K562 (cell line): ENCODE measurements at regions not wholly inside any gene's neighbourhood (a gene's known extent, or its start where the extent isn't known, plus 50 kb on each side); places are given as distances from the start of the nearest gene placed in this dataset.

Source experiments
- ATAC-seq: fragments of 200-7000 bp; cut with Tn5 transposase; 3 replicates; pipeline ENCODE4 v1.9.1; 2020; ENCODE audit warnings: moderate library complexity
- BruUV-seq: library from RNA; stranded (reverse); fragments of 400-500 nt; replicated peaks from 2 replicates; lab custom pipeline; 2021; lab: Mats Ljungman, UMichigan
- CTCF ChIA-PET: fragments of 300-600 bp; formaldehyde crosslinking; extraction: SDS; loops from one replicate; lab custom pipeline; 2021; ENCODE audit warnings: low intra/inter-chr PET ratio; lab: Yijun Ruan, JAX
- POLR2A ChIA-PET: fragments of 300-600, 350-650 bp; sonication (Branson Sonifier 250); formaldehyde crosslinking; extraction: SDS; loops from one replicate; lab custom pipeline; 2021; ENCODE audit warnings: antibody characterized with exemption, inconsistent platforms; lab: Yijun Ruan, JAX
- DNase-seq, 4 experiments: peaks; one replicate each; pipeline versions ENCODE4 v3.0.0 to v3.0.0-alpha.2; 2011 to 2018; ENCODE audit warnings: low spot score in 3 of 4, mixed read lengths in 3 of 4; ENCODE audit errors: extremely low read depth in 1 of 4
- FAIRE-seq: peaks from 2 replicates; lab custom pipeline; 2011; peaks lifted over from hg19 to GRCh38; lab: Jason Lieb, UNC
- H2AFZ ChIP-seq: 2 replicates; pipeline ENCODE4 v1.6.0; 2011; ENCODE audit warnings: low read depth, low read length, control low read depth, inconsistent platforms
- H3K27ac ChIP-seq: fragments of 200-600 bp; 3 replicates; pipeline ENCODE4 v1.8.0; 2011; ENCODE audit warnings: low read depth, mild to moderate bottlenecking, control low read depth, inconsistent platforms, low read length, moderate library complexity, mixed read lengths; ENCODE audit errors: extremely low read depth
- H3K27me3 ChIP-seq, 2 experiments: fragments of 300-600 bp in 1 of 2; 2 replicates in 1 of 2; 3 replicates in 1 of 2; pipeline versions ENCODE4 v1.6.0 to v1.8.0; 2011; ENCODE audit warnings: inconsistent platforms in 2 of 2, low read length in 2 of 2, mild to moderate bottlenecking in 1 of 2, mixed read lengths in 1 of 2, moderate library complexity in 1 of 2; ENCODE audit not compliant: control insufficient read depth in 2 of 2, insufficient read depth in 2 of 2
- H3K36me3 ChIP-seq: fragments of 300-600 bp; 3 replicates; pipeline ENCODE4 v1.8.0; 2011; ENCODE audit warnings: mild to moderate bottlenecking, low read length, inconsistent platforms; ENCODE audit not compliant: control insufficient read depth, insufficient read depth
- H3K4me1 ChIP-seq, 2 experiments: fragments of 200-600 bp in 1 of 2; replicated peaks in 1 of 2; 2 replicates in 1 of 2; 3 replicates in 1 of 2; pipeline versions ENCODE4 v1.5.1 to v1.8.0; 2011; ENCODE audit warnings: inconsistent platforms in 2 of 2, low read length in 2 of 2, mild to moderate bottlenecking in 1 of 2, mixed read lengths in 1 of 2, moderate library complexity in 1 of 2; ENCODE audit not compliant: control insufficient read depth in 2 of 2, insufficient read depth in 2 of 2
- H3K4me2 ChIP-seq: 2 replicates; pipeline ENCODE4 v1.6.1; 2011; ENCODE audit warnings: low read length, control low read depth, inconsistent platforms, mixed read lengths; ENCODE audit not compliant: insufficient read depth
- H3K4me3 ChIP-seq: fragments of 200-600 bp; sonication (generic), shearing (Covaris generic); 2 replicates; pipeline ENCODE4 v1.5.1; 2016; ENCODE audit warnings: control low read depth, inconsistent platforms
- H3K79me2 ChIP-seq: fragments of 200-600 bp; 3 replicates; pipeline ENCODE4 v1.8.0; 2011; ENCODE audit warnings: low read length, inconsistent platforms; ENCODE audit not compliant: control insufficient read depth, insufficient read depth
- H3K9ac ChIP-seq, 2 experiments: 2 replicates each; pipeline versions ENCODE4 v1.6.0 to v1.6.1; 2011; ENCODE audit warnings: low read depth in 2 of 2, low read length in 2 of 2, control low read depth in 1 of 2, inconsistent platforms in 1 of 2, mild to moderate bottlenecking in 1 of 2, mixed read lengths in 1 of 2; ENCODE audit not compliant: insufficient read depth in 1 of 2
- H3K9me1 ChIP-seq: one replicate; pipeline ENCODE4 v1.6.0; 2011; ENCODE audit warnings: inconsistent platforms, mild to moderate bottlenecking, low read length, moderate library complexity; ENCODE audit not compliant: control insufficient read depth, insufficient read depth
- H3K9me3 ChIP-seq: replicated peaks from 2 replicates; pipeline ENCODE4 v1.5.1; 2011; ENCODE audit warnings: low read depth, low read length, inconsistent platforms; ENCODE audit not compliant: control insufficient read depth, insufficient read depth
- H4K20me1 ChIP-seq: replicated peaks from 2 replicates; pipeline ENCODE4 v1.6.1; 2011; ENCODE audit warnings: low read length, inconsistent platforms, mixed read lengths; ENCODE audit not compliant: control insufficient read depth, insufficient read depth
- GATAD2A ChIP-seq: fragments of 450-650 bp; IDR thresholded peaks from 2 replicates; pipeline ENCODE4 v1.6.1; 2017
- MAFG ChIP-seq: fragments of 450-650 bp; conservative IDR thresholded peaks from 2 replicates; pipeline ENCODE4 v1.6.1; 2016; ENCODE audit warnings: missing genetic modification characterization, missing compliant biosample characterization
- MCM5 ChIP-seq: fragments of 450-650 bp; IDR thresholded peaks from 2 replicates; pipeline ENCODE4 v1.6.1; 2016; ENCODE audit warnings: low read depth
- SMARCA4 ChIP-seq: fragments of 450-650 bp; IDR thresholded peaks from 2 replicates; pipeline ENCODE4 v1.6.1; 2016
- SPI1 ChIP-seq: IDR thresholded peaks from 2 replicates; pipeline ENCODE4 v1.6.1; 2011; ENCODE audit warnings: low read depth, low read length, control low read depth, borderline replicate concordance
- TCF3 ChIP-seq: sonication (generic); formaldehyde crosslinking; IDR thresholded peaks from 2 replicates; pipeline ENCODE4 v1.4.0; 2020; ENCODE audit warnings: mild to moderate bottlenecking, missing genetic modification reagents
- ZFPM2 ChIP-seq: fragments of 250-450 bp; sonication (Bioruptor Pico); IDR thresholded peaks from 2 replicates; pipeline ENCODE4 v1.5.1; 2022; ENCODE audit warnings: mild to moderate bottlenecking
- ZNF79 ChIP-seq: fragments of 250-450 bp; sonication (Bioruptor Pico); IDR thresholded peaks from 2 replicates; pipeline ENCODE4 v1.4.0; 2020; ENCODE audit warnings: low read depth, mild to moderate bottlenecking, moderate library complexity
- ZSCAN29 ChIP-seq: fragments of 450-650 bp; IDR thresholded peaks from 2 replicates; pipeline ENCODE4 v1.6.1; 2017
- WGBS: fragments of 100-300 bp; shearing (Covaris generic); methylation state at CpG from one replicate; pipeline ENCODE4 v1.1.6; 2016; ENCODE audit warnings: low coverage, mixed read lengths; ENCODE audit not compliant: insufficient coverage; ENCODE audit errors: missing lambda C conversion rate; 5-methylcytosine and 5-hydroxymethylcytosine counted together
- in situ Hi-C: fragments of 300-500 bp; cut with MboI; formaldehyde crosslinking; loops from 4 replicates; pipeline ENCODE4 v1.15.0; 2018; ENCODE audit warnings: inconsistent platforms, mixed read lengths
- intact Hi-C: fragments of 100-400 bp; cut with micrococcal nuclease; formaldehyde crosslinking; loops from 2 replicates; pipeline ENCODE4 v1.14.2; 2022
- TF ChIP-seq, protein P1 (sequence below): fragments of 200-600 bp; sonication (generic); IDR thresholded peaks from one replicate; pipeline ENCODE4 v1.6.1; 2012; ENCODE audit warnings: mild to moderate bottlenecking, low read depth, low read length, inconsistent platforms
- TF ChIP-seq, protein P2 (sequence below): fragments of 450-650 bp; IDR thresholded peaks from one replicate; pipeline ENCODE4 v1.6.1; 2018; ENCODE audit warnings: mild to moderate bottlenecking, moderate library complexity; ENCODE audit not compliant: partially characterized antibody

DNA sequence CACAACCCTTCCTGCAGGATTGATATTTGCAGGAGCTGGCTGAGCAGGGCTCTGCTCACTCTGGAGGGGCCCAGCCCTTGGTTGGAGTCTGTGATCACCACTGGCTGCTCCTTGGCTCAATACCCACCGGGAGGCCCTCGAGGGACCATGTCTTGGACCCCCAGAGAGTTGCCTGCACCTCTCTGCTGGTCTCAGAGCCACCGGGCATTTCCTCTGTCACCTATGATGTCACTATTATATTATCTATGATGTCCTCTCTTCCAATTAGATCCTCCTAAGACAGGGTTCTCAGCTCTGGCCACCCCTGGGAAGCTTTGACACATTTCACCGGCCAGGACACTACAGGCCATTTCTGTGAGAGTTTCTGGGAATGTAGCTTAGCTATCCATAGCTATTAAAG lies 113.1 kb downstream of the PDCL3 start:
- DNase-seq: no peak
- H2AFZ ChIP-seq: no peak overlapping the region
- ChIA-PET CTCF (no interaction called here), POLR2A (no interaction called here)
- no peak for FAIRE-seq
- in situ Hi-C loops (no loop called here), intact Hi-C loops (no loop called here)
- H3K4me3 ChIP-seq: no peak overlapping the region
- H4K20me1 ChIP-seq: no peaks in the 10 kb centered on the region; the same call in 1 of the 2 replicates
- ATAC-seq: no peak
- no peaks in the 10 kb centered on the region for H3K9me1 ChIP-seq
- H3K27ac ChIP-seq: no peak overlapping the region
- H3K79me2 ChIP-seq: no peaks in the 10 kb centered on the region
- H3K9ac ChIP-seq: no peak overlapping the region
- no TSS peak for BruUV-seq
- 0% methylated on average over 4 of the region's 4 CpGs for WGBS
- no peaks in the 10 kb centered on the region for H3K36me3 ChIP-seq
- no peaks in the 10 kb centered on the region for H3K4me1 ChIP-seq
- H3K4me2 ChIP-seq: no peak overlapping the region
- peaks cover 18 to 76% of the 10 kb centered on the region in 2 experiments for H3K27me3 ChIP-seq
- no peaks in the 10 kb centered on the region for H3K9me3 ChIP-seq
- TF ChIP-seq, protein P1, sequence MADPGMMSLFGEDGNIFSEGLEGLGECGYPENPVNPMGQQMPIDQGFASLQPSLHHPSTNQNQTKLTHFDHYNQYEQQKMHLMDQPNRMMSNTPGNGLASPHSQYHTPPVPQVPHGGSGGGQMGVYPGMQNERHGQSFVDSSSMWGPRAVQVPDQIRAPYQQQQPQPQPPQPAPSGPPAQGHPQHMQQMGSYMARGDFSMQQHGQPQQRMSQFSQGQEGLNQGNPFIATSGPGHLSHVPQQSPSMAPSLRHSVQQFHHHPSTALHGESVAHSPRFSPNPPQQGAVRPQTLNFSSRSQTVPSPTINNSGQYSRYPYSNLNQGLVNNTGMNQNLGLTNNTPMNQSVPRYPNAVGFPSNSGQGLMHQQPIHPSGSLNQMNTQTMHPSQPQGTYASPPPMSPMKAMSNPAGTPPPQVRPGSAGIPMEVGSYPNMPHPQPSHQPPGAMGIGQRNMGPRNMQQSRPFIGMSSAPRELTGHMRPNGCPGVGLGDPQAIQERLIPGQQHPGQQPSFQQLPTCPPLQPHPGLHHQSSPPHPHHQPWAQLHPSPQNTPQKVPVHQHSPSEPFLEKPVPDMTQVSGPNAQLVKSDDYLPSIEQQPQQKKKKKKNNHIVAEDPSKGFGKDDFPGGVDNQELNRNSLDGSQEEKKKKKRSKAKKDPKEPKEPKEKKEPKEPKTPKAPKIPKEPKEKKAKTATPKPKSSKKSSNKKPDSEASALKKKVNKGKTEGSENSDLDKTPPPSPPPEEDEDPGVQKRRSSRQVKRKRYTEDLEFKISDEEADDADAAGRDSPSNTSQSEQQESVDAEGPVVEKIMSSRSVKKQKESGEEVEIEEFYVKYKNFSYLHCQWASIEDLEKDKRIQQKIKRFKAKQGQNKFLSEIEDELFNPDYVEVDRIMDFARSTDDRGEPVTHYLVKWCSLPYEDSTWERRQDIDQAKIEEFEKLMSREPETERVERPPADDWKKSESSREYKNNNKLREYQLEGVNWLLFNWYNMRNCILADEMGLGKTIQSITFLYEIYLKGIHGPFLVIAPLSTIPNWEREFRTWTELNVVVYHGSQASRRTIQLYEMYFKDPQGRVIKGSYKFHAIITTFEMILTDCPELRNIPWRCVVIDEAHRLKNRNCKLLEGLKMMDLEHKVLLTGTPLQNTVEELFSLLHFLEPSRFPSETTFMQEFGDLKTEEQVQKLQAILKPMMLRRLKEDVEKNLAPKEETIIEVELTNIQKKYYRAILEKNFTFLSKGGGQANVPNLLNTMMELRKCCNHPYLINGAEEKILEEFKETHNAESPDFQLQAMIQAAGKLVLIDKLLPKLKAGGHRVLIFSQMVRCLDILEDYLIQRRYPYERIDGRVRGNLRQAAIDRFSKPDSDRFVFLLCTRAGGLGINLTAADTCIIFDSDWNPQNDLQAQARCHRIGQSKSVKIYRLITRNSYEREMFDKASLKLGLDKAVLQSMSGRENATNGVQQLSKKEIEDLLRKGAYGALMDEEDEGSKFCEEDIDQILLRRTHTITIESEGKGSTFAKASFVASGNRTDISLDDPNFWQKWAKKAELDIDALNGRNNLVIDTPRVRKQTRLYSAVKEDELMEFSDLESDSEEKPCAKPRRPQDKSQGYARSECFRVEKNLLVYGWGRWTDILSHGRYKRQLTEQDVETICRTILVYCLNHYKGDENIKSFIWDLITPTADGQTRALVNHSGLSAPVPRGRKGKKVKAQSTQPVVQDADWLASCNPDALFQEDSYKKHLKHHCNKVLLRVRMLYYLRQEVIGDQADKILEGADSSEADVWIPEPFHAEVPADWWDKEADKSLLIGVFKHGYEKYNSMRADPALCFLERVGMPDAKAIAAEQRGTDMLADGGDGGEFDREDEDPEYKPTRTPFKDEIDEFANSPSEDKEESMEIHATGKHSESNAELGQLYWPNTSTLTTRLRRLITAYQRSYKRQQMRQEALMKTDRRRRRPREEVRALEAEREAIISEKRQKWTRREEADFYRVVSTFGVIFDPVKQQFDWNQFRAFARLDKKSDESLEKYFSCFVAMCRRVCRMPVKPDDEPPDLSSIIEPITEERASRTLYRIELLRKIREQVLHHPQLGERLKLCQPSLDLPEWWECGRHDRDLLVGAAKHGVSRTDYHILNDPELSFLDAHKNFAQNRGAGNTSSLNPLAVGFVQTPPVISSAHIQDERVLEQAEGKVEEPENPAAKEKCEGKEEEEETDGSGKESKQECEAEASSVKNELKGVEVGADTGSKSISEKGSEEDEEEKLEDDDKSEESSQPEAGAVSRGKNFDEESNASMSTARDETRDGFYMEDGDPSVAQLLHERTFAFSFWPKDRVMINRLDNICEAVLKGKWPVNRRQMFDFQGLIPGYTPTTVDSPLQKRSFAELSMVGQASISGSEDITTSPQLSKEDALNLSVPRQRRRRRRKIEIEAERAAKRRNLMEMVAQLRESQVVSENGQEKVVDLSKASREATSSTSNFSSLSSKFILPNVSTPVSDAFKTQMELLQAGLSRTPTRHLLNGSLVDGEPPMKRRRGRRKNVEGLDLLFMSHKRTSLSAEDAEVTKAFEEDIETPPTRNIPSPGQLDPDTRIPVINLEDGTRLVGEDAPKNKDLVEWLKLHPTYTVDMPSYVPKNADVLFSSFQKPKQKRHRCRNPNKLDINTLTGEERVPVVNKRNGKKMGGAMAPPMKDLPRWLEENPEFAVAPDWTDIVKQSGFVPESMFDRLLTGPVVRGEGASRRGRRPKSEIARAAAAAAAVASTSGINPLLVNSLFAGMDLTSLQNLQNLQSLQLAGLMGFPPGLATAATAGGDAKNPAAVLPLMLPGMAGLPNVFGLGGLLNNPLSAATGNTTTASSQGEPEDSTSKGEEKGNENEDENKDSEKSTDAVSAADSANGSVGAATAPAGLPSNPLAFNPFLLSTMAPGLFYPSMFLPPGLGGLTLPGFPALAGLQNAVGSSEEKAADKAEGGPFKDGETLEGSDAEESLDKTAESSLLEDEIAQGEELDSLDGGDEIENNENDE: no peak
- TF ChIP-seq ZFPM2 (no peak), MAFG (tag) (no peak), SMARCA4 (no peak), TCF3 (CRISPR knock-in tag) (no peak), GATAD2A (no peak), ZSCAN29 (no peak), MCM5 (no peak), ZNF79 (CRISPR knock-in tag) (no peak), SPI1 (no peak)
- TF ChIP-seq, protein P2, sequence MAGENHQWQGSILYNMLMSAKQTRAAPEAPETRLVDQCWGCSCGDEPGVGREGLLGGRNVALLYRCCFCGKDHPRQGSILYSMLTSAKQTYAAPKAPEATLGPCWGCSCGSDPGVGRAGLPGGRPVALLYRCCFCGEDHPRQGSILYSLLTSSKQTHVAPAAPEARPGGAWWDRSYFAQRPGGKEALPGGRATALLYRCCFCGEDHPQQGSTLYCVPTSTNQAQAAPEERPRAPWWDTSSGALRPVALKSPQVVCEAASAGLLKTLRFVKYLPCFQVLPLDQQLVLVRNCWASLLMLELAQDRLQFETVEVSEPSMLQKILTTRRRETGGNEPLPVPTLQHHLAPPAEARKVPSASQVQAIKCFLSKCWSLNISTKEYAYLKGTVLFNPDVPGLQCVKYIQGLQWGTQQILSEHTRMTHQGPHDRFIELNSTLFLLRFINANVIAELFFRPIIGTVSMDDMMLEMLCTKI: no peak
